ENCODE measurements at regions not wholly inside any gene's neighbourhood (a gene's known extent, or its start where the extent isn't known, plus 50 kb on each side); places are given as distances from the start of the nearest gene placed in this dataset.

DNA sequence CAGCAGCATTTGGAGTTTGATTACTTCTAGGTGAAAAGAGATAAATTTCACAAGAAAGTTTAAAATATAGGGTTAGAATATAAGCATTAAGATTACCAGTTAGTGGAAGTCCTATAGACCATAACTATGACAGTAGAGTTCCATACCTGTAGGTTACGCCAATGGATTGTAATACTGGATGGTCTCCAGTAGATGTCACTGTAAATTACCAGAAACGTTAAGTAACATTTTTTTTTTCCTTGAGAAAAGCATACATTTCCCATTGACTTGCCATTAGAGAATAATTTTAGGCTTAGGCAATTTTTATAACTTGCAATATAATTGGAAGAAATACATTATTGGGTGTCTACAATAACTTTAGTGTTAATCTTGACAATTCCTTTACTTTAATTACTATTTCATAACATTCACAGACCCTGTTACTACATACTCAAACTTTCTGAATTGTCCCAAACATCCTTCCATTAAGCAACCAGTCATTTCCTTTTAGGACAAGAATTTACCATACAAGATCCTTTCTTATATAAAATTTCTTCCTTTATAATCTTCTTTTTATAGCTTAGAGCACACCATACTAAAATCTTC lies 304.1 kb upstream of the TECRL start:
- DNase-seq (peak in 2 of 5 donors; percentile 18 to 23), FAIRE-seq (peak; percentile 55)
- Histone ChIP-seq H3K27me3 (ENCODE audit: control insufficient read depth, insufficient read depth, low read length) (no peaks in the 10 kb centered on the region), H3K4me1 (ENCODE audit: control insufficient read depth in 2 of 3, insufficient read depth in 2 of 3, low read depth in 1 of 3, low read length in 3 of 3) (no peaks in the 10 kb centered on the region), H3K9me3 (ENCODE audit: control insufficient read depth in 2 of 3, insufficient read depth in 1 of 3, low read length in 3 of 3) (no peaks in the 10 kb centered on the region), H3K27ac (ENCODE audit: low read depth in 2 of 2, low read length in 2 of 2) (no peak overlapping the region), H3K9ac (ENCODE audit: low read length in 3 of 3) (no peak overlapping the region), H3K36me3 (ENCODE audit: control insufficient read depth in 2 of 3, insufficient read depth in 3 of 3, low read length in 3 of 3) (no peaks in the 10 kb centered on the region), H3K4me3 (ENCODE audit: low read length in 3 of 3) (no peak overlapping the region)
- intact Hi-C loops (cut with DNase I) = no loop called here
- TF ChIP-seq, protein P1, sequence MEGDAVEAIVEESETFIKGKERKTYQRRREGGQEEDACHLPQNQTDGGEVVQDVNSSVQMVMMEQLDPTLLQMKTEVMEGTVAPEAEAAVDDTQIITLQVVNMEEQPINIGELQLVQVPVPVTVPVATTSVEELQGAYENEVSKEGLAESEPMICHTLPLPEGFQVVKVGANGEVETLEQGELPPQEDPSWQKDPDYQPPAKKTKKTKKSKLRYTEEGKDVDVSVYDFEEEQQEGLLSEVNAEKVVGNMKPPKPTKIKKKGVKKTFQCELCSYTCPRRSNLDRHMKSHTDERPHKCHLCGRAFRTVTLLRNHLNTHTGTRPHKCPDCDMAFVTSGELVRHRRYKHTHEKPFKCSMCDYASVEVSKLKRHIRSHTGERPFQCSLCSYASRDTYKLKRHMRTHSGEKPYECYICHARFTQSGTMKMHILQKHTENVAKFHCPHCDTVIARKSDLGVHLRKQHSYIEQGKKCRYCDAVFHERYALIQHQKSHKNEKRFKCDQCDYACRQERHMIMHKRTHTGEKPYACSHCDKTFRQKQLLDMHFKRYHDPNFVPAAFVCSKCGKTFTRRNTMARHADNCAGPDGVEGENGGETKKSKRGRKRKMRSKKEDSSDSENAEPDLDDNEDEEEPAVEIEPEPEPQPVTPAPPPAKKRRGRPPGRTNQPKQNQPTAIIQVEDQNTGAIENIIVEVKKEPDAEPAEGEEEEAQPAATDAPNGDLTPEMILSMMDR (IDR thresholded peaks at IDR 0.05; ENCODE audit: borderline replicate concordance, extremely low read depth, insufficient read depth) = peak; percentile 35

DNA sequence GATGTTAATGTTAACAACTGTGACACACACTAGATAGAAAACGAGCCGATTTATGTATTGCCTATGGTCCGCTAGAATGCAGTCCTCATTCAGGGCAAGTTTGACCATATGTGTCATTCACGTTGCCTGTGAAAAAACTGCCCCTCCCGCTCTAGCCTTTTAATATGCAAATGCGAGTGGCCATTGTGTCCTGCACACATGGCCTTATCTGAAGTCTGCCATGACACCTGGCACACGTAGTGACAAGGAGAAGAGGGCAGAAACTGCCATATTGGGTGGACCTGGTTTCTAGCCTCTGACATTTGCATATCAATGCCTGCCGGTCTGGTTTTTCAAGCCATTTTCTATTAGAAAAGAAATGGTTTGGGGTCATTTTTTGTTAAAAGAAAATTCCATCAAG lies 303.3 kb upstream of the TECRL start:
- Histone ChIP-seq H3K9ac (ENCODE audit: low read length in 3 of 3) (no peak overlapping the region), H3K4me3 (ENCODE audit: low read length in 3 of 3) (no peak overlapping the region), H3K9me3 (ENCODE audit: control insufficient read depth in 2 of 3, insufficient read depth in 1 of 3, low read length in 3 of 3) (no peaks in the 10 kb centered on the region), H3K27ac (ENCODE audit: low read depth in 2 of 2, low read length in 2 of 2) (no peak overlapping the region), H3K27me3 (ENCODE audit: control insufficient read depth, insufficient read depth, low read length) (no peaks in the 10 kb centered on the region), H3K36me3 (ENCODE audit: control insufficient read depth in 2 of 3, insufficient read depth in 3 of 3, low read length in 3 of 3) (no peaks in the 10 kb centered on the region), H3K4me1 (ENCODE audit: control insufficient read depth in 2 of 3, insufficient read depth in 2 of 3, low read depth in 1 of 3, low read length in 3 of 3) (no peaks in the 10 kb centered on the region)
- DNase-seq = no peak
- intact Hi-C loops (cut with DNase I) = no loop called here
- TF ChIP-seq, protein P1 (IDR thresholded peaks at IDR 0.05; ENCODE audit: borderline replicate concordance, extremely low read depth, insufficient read depth) = no peak
- no peak for FAIRE-seq

DNA sequence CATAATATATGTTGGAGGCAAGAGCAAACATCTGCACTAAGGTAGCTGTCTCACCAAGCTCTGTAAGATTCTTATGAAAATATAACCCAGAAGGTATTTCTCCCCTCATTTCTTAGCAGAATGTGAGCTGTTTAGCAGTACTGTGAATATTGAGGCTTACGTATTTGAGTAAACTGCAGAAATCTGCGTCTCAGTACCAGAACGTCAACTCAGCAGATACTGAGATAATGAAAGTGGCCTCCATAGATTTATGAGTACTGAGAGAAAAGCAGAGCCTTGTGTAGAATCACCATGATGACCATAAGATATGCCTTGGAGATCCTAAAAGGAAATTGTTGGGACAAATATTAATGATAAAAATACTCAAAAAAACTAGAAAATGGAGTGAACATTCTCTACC lies 296.7 kb upstream of the TECRL start:
- TF ChIP-seq, protein P1 (IDR thresholded peaks at IDR 0.05; ENCODE audit: borderline replicate concordance, extremely low read depth, insufficient read depth) = no peak
- Histone ChIP-seq H3K4me3 (ENCODE audit: low read length in 3 of 3) (no peak overlapping the region), H3K27ac (ENCODE audit: low read depth in 2 of 2, low read length in 2 of 2) (no peak overlapping the region), H3K36me3 (ENCODE audit: control insufficient read depth in 2 of 3, insufficient read depth in 3 of 3, low read length in 3 of 3) (no peaks in the 10 kb centered on the region), H3K27me3 (ENCODE audit: control insufficient read depth, insufficient read depth, low read length) (no peaks in the 10 kb centered on the region), H3K9me3 (ENCODE audit: control insufficient read depth in 2 of 3, insufficient read depth in 1 of 3, low read length in 3 of 3) (no peaks in the 10 kb centered on the region), H3K9ac (ENCODE audit: low read length in 3 of 3) (no peak overlapping the region), H3K4me1 (ENCODE audit: control insufficient read depth in 2 of 3, insufficient read depth in 2 of 3, low read depth in 1 of 3, low read length in 3 of 3) (no peaks in the 10 kb centered on the region)
- DNase-seq = no peak
- FAIRE-seq = no peak
- intact Hi-C loops (cut with DNase I) = no loop called here

DNA sequence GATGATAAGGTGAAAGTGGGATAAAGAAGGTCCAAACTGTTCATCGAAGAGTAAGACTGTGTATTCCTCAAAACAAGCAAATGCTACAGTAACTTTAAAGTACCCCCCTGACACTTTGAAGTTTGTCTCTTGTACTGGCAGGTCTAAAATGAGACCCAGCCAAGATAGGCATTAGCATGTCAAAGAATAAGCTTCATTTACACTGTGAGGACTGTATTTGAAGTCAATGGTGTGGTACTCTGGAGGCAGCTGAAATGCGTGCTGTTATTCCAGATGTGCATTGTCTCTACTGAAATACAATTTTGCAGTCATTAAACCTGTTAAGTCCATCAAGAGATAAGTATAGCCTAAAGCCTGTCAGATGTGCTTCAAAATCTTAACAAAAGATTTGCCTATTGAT lies 288.9 kb upstream of the TECRL start:
- no peak for DNase-seq
- intact Hi-C loops (cut with DNase I) = no loop called here
- no peak for FAIRE-seq
- Histone ChIP-seq H3K27ac (ENCODE audit: low read depth in 2 of 2, low read length in 2 of 2) (no peak overlapping the region), H3K4me1 (ENCODE audit: control insufficient read depth in 2 of 3, insufficient read depth in 2 of 3, low read depth in 1 of 3, low read length in 3 of 3) (no peaks in the 10 kb centered on the region), H3K9ac (ENCODE audit: low read length in 3 of 3) (no peak overlapping the region), H3K9me3 (ENCODE audit: control insufficient read depth in 2 of 3, insufficient read depth in 1 of 3, low read length in 3 of 3) (no peaks in the 10 kb centered on the region), H3K4me3 (ENCODE audit: low read length in 3 of 3) (no peak overlapping the region), H3K27me3 (ENCODE audit: control insufficient read depth, insufficient read depth, low read length) (no peaks in the 10 kb centered on the region), H3K36me3 (ENCODE audit: control insufficient read depth in 2 of 3, insufficient read depth in 3 of 3, low read length in 3 of 3) (no peaks in the 10 kb centered on the region)
- TF ChIP-seq, protein P1 (IDR thresholded peaks at IDR 0.05; ENCODE audit: borderline replicate concordance, extremely low read depth, insufficient read depth) = no peak

Data from kidney (tissue), 13 donors.